Naive thymus-derived CD4-positive, alpha-beta T cell (primary cell): ENCODE measurements at regions not wholly inside any gene's neighbourhood (a gene's known extent, or its start where the extent isn't known, plus 50 kb on each side); places are given as distances from the start of the nearest gene placed in this dataset.

Experiments used
- ATAC-seq: fragments of 150-1000 bp; cut with Tn5 transposase; 2 replicates; pipeline ENCODE4 v1.10.0; 2021; ENCODE audit warnings: mild to moderate bottlenecking, moderate library complexity
- CTCF ChIA-PET: fragments of 350-600 bp; sonication (Branson Sonifier 250); formaldehyde crosslinking; loops from one replicate; lab custom pipeline; 2021; ENCODE audit warnings: antibody characterized with exemption; lab: Charles Lee
- POLR2A ChIA-PET: fragments of 350-600 bp; sonication (Branson Sonifier 250); formaldehyde crosslinking; loops from one replicate; lab custom pipeline; 2021; ENCODE audit warnings: antibody characterized with exemption, inconsistent platforms; lab: Charles Lee
- DNase-seq, 9 donors: peaks; one replicate each; pipeline versions ENCODE4 v3.0.0 to v3.0.0-alpha.2; 2020 to 2022; ENCODE audit warnings: mixed read lengths in 1 of 9
- H3K27ac ChIP-seq: one replicate; pipeline ENCODE4 v1.7.0; 2013; ENCODE audit warnings: mild to moderate bottlenecking, low read depth, low read length, moderate library complexity
- H3K27me3 ChIP-seq, 2 donors: one replicate each; pipeline ENCODE4 v1.7.0; 2013; ENCODE audit warnings: low read length in 2 of 2, mild to moderate bottlenecking in 2 of 2, moderate library complexity in 2 of 2; ENCODE audit not compliant: control insufficient read depth in 2 of 2, insufficient read depth in 2 of 2
- H3K36me3 ChIP-seq, 3 experiments: 1 replicate in 2 of 3; 2 replicates in 1 of 3; pipeline ENCODE4 v1.7.0; 2013; ENCODE audit warnings: low read length in 3 of 3, mild to moderate bottlenecking in 3 of 3, moderate library complexity in 1 of 3; ENCODE audit not compliant: insufficient read depth in 3 of 3, control insufficient read depth in 2 of 3
- H3K4me1 ChIP-seq, 2 donors: one replicate each; pipeline ENCODE4 v1.7.0; 2013; ENCODE audit warnings: low read length in 2 of 2, mild to moderate bottlenecking in 2 of 2, moderate library complexity in 1 of 2; ENCODE audit not compliant: control insufficient read depth in 2 of 2, insufficient read depth in 2 of 2
- H3K4me3 ChIP-seq: 2 replicates; pipeline ENCODE4 v1.7.0; 2013; ENCODE audit warnings: mild to moderate bottlenecking, low read length
- H3K9me3 ChIP-seq, 3 experiments: 1 replicate in 2 of 3; 2 replicates in 1 of 3; pipeline ENCODE4 v1.7.0; 2013; ENCODE audit warnings: low read length in 3 of 3; ENCODE audit not compliant: control insufficient read depth in 2 of 3
- H3K27ac Mint-ChIP-seq, 9 donors: one replicate each; pipeline ENCODE4 v1.8.0; 2020 to 2022; ENCODE audit warnings: mixed read lengths in 9 of 9, mild to moderate bottlenecking in 8 of 9, moderate library complexity in 5 of 9, inconsistent platforms in 2 of 9
- H3K27me3 Mint-ChIP-seq, 5 donors: one replicate each; pipeline ENCODE4 v1.8.0; 2021 to 2022; ENCODE audit warnings: mixed read lengths in 5 of 5, mild to moderate bottlenecking in 1 of 5
- H3K36me3 Mint-ChIP-seq, 5 donors: one replicate each; pipeline ENCODE4 v1.8.0; 2020 to 2022; ENCODE audit warnings: mixed read lengths in 5 of 5, mild to moderate bottlenecking in 3 of 5, inconsistent platforms in 1 of 5
- H3K4me1 Mint-ChIP-seq, 7 donors: one replicate each; pipeline ENCODE4 v1.8.0; 2020 to 2022; ENCODE audit warnings: mixed read lengths in 7 of 7, mild to moderate bottlenecking in 3 of 7, inconsistent platforms in 1 of 7
- H3K4me3 Mint-ChIP-seq, 10 donors: one replicate each; pipeline ENCODE4 v1.8.0; 2020 to 2022; ENCODE audit warnings: mild to moderate bottlenecking in 10 of 10, mixed read lengths in 10 of 10, moderate library complexity in 6 of 10, inconsistent platforms in 2 of 10
- H3K9me3 Mint-ChIP-seq, 11 donors: one replicate each; pipeline ENCODE4 v1.8.0; 2020 to 2022; ENCODE audit warnings: mixed read lengths in 11 of 11, mild to moderate bottlenecking in 4 of 11, inconsistent platforms in 1 of 11, moderate library complexity in 1 of 11
- intact Hi-C, 2 donors: fragments of 100-400 bp; cut with micrococcal nuclease; formaldehyde crosslinking; loops; one replicate each; pipeline ENCODE4 v1.15.1; 2023

GRCh38 chr12:88957358-88957757 is 377.1 kb upstream of the KITLG start:
- ChIA-PET CTCF (no interaction called here), POLR2A (no interaction called here)
- H3K4me1 Mint-ChIP-seq, result no peaks in the 10 kb centered on the region
- intact Hi-C loops, result no loop called here
- no peak overlapping the region for H3K27ac ChIP-seq
- no peak overlapping the region for H3K4me3 ChIP-seq
- H3K27ac Mint-ChIP-seq, result no peak overlapping the region
- H3K36me3 Mint-ChIP-seq, result no peaks in the 10 kb centered on the region
- no peaks in the 10 kb centered on the region for H3K9me3 ChIP-seq
- H3K9me3 Mint-ChIP-seq, result peaks cover 0 to 3% (median 0%) of the 10 kb centered on the region in 11 donors
- H3K4me3 Mint-ChIP-seq, result no peak overlapping the region
- DNase-seq (no peak), ATAC-seq (no peak)
- peaks cover 3 to 26% (median 14%) of the 10 kb centered on the region in 5 donors for H3K27me3 Mint-ChIP-seq
- no peaks in the 10 kb centered on the region for H3K27me3 ChIP-seq
- no peaks in the 10 kb centered on the region for H3K36me3 ChIP-seq
- H3K4me1 ChIP-seq, result no peaks in the 10 kb centered on the region

GRCh38 chr12:88955531-88955930 is 375.3 kb upstream of the KITLG start:
- intact Hi-C loops, result no loop called here
- Histone ChIP-seq H3K4me3 (no peak overlapping the region), H3K9me3 (no peaks in the 10 kb centered on the region), H3K27me3 (no peaks in the 10 kb centered on the region), H3K4me1 (no peaks in the 10 kb centered on the region), H3K27ac (no peak overlapping the region), H3K36me3 (no peaks in the 10 kb centered on the region)
- DNase-seq (no peak), ATAC-seq (no peak)
- CTCF ChIA-PET, result no interaction called here
- H3K4me3 Mint-ChIP-seq, result no peak overlapping the region
- H3K36me3 Mint-ChIP-seq, result no peaks in the 10 kb centered on the region
- H3K27ac Mint-ChIP-seq, result no peak overlapping the region
- H3K4me1 Mint-ChIP-seq, result no peaks in the 10 kb centered on the region
- peaks cover 0 to 19% (median 10%) of the 10 kb centered on the region in 5 donors for H3K27me3 Mint-ChIP-seq
- peaks cover 0 to 3% (median 0%) of the 10 kb centered on the region in 11 donors for H3K9me3 Mint-ChIP-seq
- POLR2A ChIA-PET, result no interaction called here

- intact Hi-C loops, result no loop called here
Measured at GRCh38 chr12:88953029-88953586, 372.8 kb upstream of the KITLG start.

GRCh38 chr12:88952562-88952942 is 372.3 kb upstream of the KITLG start:
- no peak for ATAC-seq
- ChIA-PET POLR2A (no interaction called here), CTCF (no interaction called here)
- Mint-ChIP-seq H3K27me3 (peaks cover 0 to 16% (median 9%) of the 10 kb centered on the region in 5 donors), H3K9me3 (peaks cover 0 to 8% (median 0%) of the 10 kb centered on the region in 11 donors), H3K4me1 (no peaks in the 10 kb centered on the region), H3K4me3 (no peak overlapping the region), H3K27ac (no peak overlapping the region), H3K36me3 (no peaks in the 10 kb centered on the region)
- intact Hi-C loops, result no loop called here
- no peak overlapping the region for H3K4me3 ChIP-seq
- H3K27me3 ChIP-seq, result no peaks in the 10 kb centered on the region
- no peak overlapping the region for H3K27ac ChIP-seq
- no peaks in the 10 kb centered on the region for H3K4me1 ChIP-seq
- no peaks in the 10 kb centered on the region for H3K36me3 ChIP-seq
- no peak for DNase-seq
- H3K9me3 ChIP-seq, result no peaks in the 10 kb centered on the region

More at GRCh38 chr12:88953029-88953586, 372.8 kb upstream of the KITLG start:
- ChIA-PET POLR2A (no interaction called here), CTCF (no interaction called here)
- Histone ChIP-seq H3K27me3 (no peaks in the 10 kb centered on the region), H3K9me3 (no peaks in the 10 kb centered on the region), H3K4me3 (no peak overlapping the region), H3K36me3 (no peaks in the 10 kb centered on the region), H3K27ac (no peak overlapping the region), H3K4me1 (no peaks in the 10 kb centered on the region)
- DNase-seq, result no peak
- Mint-ChIP-seq H3K36me3 (no peaks in the 10 kb centered on the region), H3K27me3 (peaks cover 0 to 19% (median 10%) of the 10 kb centered on the region in 5 donors), H3K9me3 (peaks cover 0 to 8% (median 0%) of the 10 kb centered on the region in 11 donors), H3K4me3 (no peak overlapping the region), H3K27ac (no peak overlapping the region), H3K4me1 (no peaks in the 10 kb centered on the region)
- no peak for ATAC-seq

GRCh38 chr12:88951860-88952561 is 371.7 kb upstream of the KITLG start:
- Mint-ChIP-seq H3K27ac (no peak overlapping the region), H3K27me3 (peaks cover 0 to 18% (median 11%) of the 10 kb centered on the region in 5 donors), H3K36me3 (no peaks in the 10 kb centered on the region), H3K4me3 (no peak overlapping the region), H3K4me1 (no peaks in the 10 kb centered on the region), H3K9me3 (peaks cover 0 to 8% (median 0%) of the 10 kb centered on the region in 11 donors)
- no peak overlapping the region for H3K27ac ChIP-seq
- no peaks in the 10 kb centered on the region for H3K36me3 ChIP-seq
- no peak for DNase-seq
- CTCF ChIA-PET, result no interaction called here
- intact Hi-C loops, result no loop called here
- no peaks in the 10 kb centered on the region for H3K9me3 ChIP-seq
- POLR2A ChIA-PET, result no interaction called here
- no peak for ATAC-seq
- H3K27me3 ChIP-seq, result no peaks in the 10 kb centered on the region
- H3K4me1 ChIP-seq, result no peaks in the 10 kb centered on the region
- H3K4me3 ChIP-seq, result no peak overlapping the region

GRCh38 chr12:88951177-88951576 is 370.9 kb upstream of the KITLG start:
- intact Hi-C loops, result no loop called here
- H3K4me3 Mint-ChIP-seq, result no peak overlapping the region
- Histone ChIP-seq H3K4me1 (no peaks in the 10 kb centered on the region), H3K27ac (no peak overlapping the region), H3K4me3 (no peak overlapping the region), H3K27me3 (no peaks in the 10 kb centered on the region), H3K36me3 (no peaks in the 10 kb centered on the region), H3K9me3 (no peaks in the 10 kb centered on the region)
- no peaks in the 10 kb centered on the region for H3K36me3 Mint-ChIP-seq
- ATAC-seq, result no peak
- CTCF ChIA-PET, result no interaction called here
- no peak overlapping the region for H3K27ac Mint-ChIP-seq
- H3K27me3 Mint-ChIP-seq, result peaks cover 0 to 20% (median 15%) of the 10 kb centered on the region in 5 donors
- peaks cover 0 to 8% (median under 1%) of the 10 kb centered on the region in 11 donors for H3K9me3 Mint-ChIP-seq
- no peaks in the 10 kb centered on the region for H3K4me1 Mint-ChIP-seq
- no peak for DNase-seq
- POLR2A ChIA-PET, result no interaction called here
